Endothelial cell (in vitro differentiated cells): ENCODE measurements at regions not wholly inside any gene's neighbourhood (a gene's known extent, or its start where the extent isn't known, plus 50 kb on each side); places are given as distances from the start of the nearest gene placed in this dataset.

ENCODE experiments used
- DNase-seq: peaks from one replicate; pipeline ENCODE4 v3.0.0; 2021; ENCODE audit warnings: low spot score
- H3K27ac Mint-ChIP-seq: one replicate; pipeline ENCODE4 v1.8.0; 2021; ENCODE audit warnings: mixed read lengths, inconsistent platforms; ENCODE audit not compliant: unreplicated experiment
- H3K27me3 Mint-ChIP-seq: one replicate; pipeline ENCODE4 v1.8.0; 2021; ENCODE audit warnings: mild to moderate bottlenecking, moderate library complexity, mixed read lengths, inconsistent platforms; ENCODE audit not compliant: unreplicated experiment
- H3K36me3 Mint-ChIP-seq: one replicate; pipeline ENCODE4 v1.8.0; 2021; ENCODE audit warnings: mild to moderate bottlenecking, low read depth, mixed read lengths, inconsistent platforms; ENCODE audit not compliant: unreplicated experiment
- H3K4me1 Mint-ChIP-seq: one replicate; pipeline ENCODE4 v1.8.0; 2021; ENCODE audit warnings: mild to moderate bottlenecking, mixed read lengths, inconsistent platforms; ENCODE audit not compliant: unreplicated experiment
- H3K4me3 Mint-ChIP-seq: one replicate; pipeline ENCODE4 v1.8.0; 2021; ENCODE audit warnings: mild to moderate bottlenecking, mixed read lengths, inconsistent platforms; ENCODE audit not compliant: unreplicated experiment
- H3K9me3 Mint-ChIP-seq: one replicate; pipeline ENCODE4 v1.8.0; 2021; ENCODE audit warnings: mixed read lengths, inconsistent platforms; ENCODE audit not compliant: unreplicated experiment
- TF ChIP-seq, protein P1 (sequence below): fragments of 200-600 bp; sonication (generic); IDR thresholded peaks from one replicate; pipeline ENCODE4 v1.5.0; 2021; ENCODE audit warnings: antibody characterized with exemption; ENCODE audit not compliant: unreplicated experiment

DNA sequence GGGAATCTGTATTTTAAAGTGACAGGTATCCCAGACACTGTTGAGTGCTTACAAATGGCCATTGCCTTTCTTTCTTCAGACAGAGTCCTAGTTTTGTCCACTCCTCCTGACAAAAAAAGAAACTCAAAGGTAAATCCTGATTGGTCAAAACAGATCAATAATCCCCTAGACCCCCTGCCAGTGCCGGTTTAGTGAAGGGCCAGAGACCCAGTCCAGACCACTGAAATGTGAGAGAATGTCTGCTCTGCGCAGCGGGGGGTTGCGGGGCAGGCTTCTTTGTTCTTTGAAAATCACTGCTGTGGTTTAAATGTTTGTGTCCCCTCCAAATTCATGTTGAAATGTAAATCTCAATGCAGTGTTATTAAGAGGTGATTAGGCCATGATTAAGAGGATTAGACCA, 177.7 kb upstream of the GPR26 start:
- H3K27ac Mint-ChIP-seq: no peak overlapping the region
- TF ChIP-seq, protein P1, sequence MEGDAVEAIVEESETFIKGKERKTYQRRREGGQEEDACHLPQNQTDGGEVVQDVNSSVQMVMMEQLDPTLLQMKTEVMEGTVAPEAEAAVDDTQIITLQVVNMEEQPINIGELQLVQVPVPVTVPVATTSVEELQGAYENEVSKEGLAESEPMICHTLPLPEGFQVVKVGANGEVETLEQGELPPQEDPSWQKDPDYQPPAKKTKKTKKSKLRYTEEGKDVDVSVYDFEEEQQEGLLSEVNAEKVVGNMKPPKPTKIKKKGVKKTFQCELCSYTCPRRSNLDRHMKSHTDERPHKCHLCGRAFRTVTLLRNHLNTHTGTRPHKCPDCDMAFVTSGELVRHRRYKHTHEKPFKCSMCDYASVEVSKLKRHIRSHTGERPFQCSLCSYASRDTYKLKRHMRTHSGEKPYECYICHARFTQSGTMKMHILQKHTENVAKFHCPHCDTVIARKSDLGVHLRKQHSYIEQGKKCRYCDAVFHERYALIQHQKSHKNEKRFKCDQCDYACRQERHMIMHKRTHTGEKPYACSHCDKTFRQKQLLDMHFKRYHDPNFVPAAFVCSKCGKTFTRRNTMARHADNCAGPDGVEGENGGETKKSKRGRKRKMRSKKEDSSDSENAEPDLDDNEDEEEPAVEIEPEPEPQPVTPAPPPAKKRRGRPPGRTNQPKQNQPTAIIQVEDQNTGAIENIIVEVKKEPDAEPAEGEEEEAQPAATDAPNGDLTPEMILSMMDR: no peak
- H3K27me3 Mint-ChIP-seq: no peaks in the 10 kb centered on the region
- no peak for DNase-seq
- H3K9me3 Mint-ChIP-seq: no peaks in the 10 kb centered on the region
- H3K36me3 Mint-ChIP-seq: no peaks in the 10 kb centered on the region
- H3K4me3 Mint-ChIP-seq: no peak overlapping the region
- H3K4me1 Mint-ChIP-seq: no peaks in the 10 kb centered on the region

DNA sequence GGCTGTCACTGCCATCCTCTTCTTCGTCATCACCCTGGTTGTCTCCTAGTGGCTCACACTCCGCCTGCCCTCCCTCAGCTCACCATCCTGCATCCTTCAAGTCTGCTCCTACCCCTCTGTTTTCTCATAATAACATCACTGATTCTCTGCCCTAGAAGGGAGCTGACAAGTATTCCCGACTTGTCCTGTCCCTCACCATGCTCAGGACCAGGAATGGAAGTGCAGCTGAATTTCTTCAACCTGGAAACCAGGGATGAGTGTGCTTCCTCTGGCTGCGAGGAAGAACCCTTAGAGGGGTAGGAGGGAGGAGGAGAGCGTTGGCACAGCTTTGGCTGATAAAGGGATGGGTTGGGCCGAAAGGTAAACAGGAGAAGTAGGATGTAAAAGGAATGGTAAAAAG, 174.8 kb upstream of the GPR26 start:
- no peak for DNase-seq
- Mint-ChIP-seq H3K4me3 (no peak overlapping the region), H3K27me3 (peaks cover 3% of the 10 kb centered on the region), H3K9me3 (no peaks in the 10 kb centered on the region), H3K27ac (no peak overlapping the region), H3K4me1 (no peaks in the 10 kb centered on the region), H3K36me3 (no peaks in the 10 kb centered on the region)
- TF ChIP-seq, protein P1: no peak

DNA sequence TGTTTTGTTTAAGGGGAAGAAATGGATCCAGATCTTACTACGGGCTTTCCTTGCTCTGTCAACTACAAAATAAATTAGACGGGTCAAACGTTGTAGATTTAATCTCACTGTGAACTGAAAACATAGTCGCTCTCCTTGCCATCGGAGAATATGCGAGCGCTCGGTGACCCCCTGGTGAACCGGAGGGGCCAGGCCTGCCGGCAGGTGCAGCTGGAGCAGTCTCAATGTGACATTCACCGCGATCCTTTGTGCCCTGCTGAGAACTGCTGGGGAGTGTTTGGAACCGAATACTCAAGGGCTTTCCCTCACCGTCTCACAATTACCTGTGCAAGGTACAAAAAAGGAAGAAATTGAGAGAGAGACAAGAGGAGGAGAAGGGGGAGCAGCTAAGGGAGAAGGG, 174.1 kb upstream of the GPR26 start:
- Mint-ChIP-seq H3K9me3 (no peaks in the 10 kb centered on the region), H3K27ac (no peak overlapping the region), H3K4me3 (no peak overlapping the region), H3K36me3 (no peaks in the 10 kb centered on the region), H3K27me3 (peaks cover 3% of the 10 kb centered on the region), H3K4me1 (no peaks in the 10 kb centered on the region)
- TF ChIP-seq, protein P1: no peak
- DNase-seq: no peak

DNA sequence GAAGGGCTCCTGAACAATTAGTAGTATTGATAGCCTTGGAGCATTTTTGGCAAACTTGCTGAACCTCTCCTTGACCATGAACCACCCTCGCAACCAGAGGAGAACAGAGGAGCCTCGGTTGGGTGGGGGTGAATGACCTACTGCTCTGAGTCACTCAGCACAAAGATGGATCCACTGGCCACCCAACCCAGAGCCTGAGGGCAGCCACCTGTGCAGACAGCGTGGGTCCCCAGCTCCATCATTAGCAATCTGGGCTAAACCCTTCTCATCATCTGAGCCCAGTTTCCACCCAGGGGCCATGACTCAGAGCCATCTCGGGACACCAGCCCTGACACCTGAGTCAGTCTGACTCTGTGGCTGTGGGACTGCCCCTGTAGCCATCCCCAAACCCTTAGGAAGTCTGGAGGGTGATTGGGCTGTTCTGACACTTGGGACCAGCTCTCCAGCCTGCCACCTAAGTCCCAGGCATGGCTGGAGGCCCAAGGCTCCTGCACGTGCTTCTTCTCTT, 171.8 kb upstream of the GPR26 start:
- no peaks in the 10 kb centered on the region for H3K4me1 Mint-ChIP-seq
- no peak for DNase-seq
- H3K9me3 Mint-ChIP-seq: no peaks in the 10 kb centered on the region
- H3K36me3 Mint-ChIP-seq: no peaks in the 10 kb centered on the region
- H3K4me3 Mint-ChIP-seq: no peak overlapping the region
- TF ChIP-seq, protein P1: no peak
- H3K27me3 Mint-ChIP-seq: peaks cover 3% of the 10 kb centered on the region
- no peak overlapping the region for H3K27ac Mint-ChIP-seq

DNA sequence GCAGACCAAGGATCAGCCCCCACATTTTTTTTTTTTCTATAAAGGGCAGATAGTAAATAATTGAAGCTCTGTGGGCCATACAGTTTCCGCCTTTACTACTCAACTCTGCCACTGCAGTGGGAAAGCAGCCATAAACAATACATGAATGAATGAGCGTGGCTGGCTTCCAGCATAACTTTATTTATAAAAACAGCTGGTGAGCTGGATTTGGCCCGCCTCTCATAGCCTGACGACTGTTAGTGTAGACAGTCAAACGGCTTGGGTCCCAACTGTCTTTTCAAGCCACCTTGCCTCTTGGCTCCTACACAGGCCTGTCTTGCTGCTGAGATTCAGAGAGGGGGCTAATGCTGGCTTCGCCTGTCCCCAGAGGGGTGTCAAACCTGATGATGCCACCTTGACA, 169.8 kb upstream of the GPR26 start:
- no peak overlapping the region for H3K27ac Mint-ChIP-seq
- no peak overlapping the region for H3K4me3 Mint-ChIP-seq
- TF ChIP-seq, protein P1: no peak
- peaks cover 4% of the 10 kb centered on the region for H3K27me3 Mint-ChIP-seq
- H3K4me1 Mint-ChIP-seq: no peaks in the 10 kb centered on the region
- DNase-seq: no peak
- no peaks in the 10 kb centered on the region for H3K9me3 Mint-ChIP-seq
- H3K36me3 Mint-ChIP-seq: no peaks in the 10 kb centered on the region
